Naive thymus-derived CD4-positive, alpha-beta T cell (primary cell): ENCODE measurements at regions not wholly inside any gene's neighbourhood (a gene's known extent, or its start where the extent isn't known, plus 50 kb on each side); places are given as distances from the start of the nearest gene placed in this dataset.

Experiments used
- ATAC-seq: fragments of 150-1000 bp; cut with Tn5 transposase; 2 replicates; pipeline ENCODE4 v1.10.0; 2021; ENCODE audit warnings: mild to moderate bottlenecking, moderate library complexity
- CTCF ChIA-PET: fragments of 350-600 bp; sonication (Branson Sonifier 250); formaldehyde crosslinking; loops from one replicate; lab custom pipeline; 2021; ENCODE audit warnings: antibody characterized with exemption; lab: Charles Lee
- POLR2A ChIA-PET: fragments of 350-600 bp; sonication (Branson Sonifier 250); formaldehyde crosslinking; loops from one replicate; lab custom pipeline; 2021; ENCODE audit warnings: antibody characterized with exemption, inconsistent platforms; lab: Charles Lee
- DNase-seq, 9 donors: peaks; one replicate each; pipeline versions ENCODE4 v3.0.0 to v3.0.0-alpha.2; 2020 to 2022; ENCODE audit warnings: mixed read lengths in 1 of 9
- H3K27ac ChIP-seq: one replicate; pipeline ENCODE4 v1.7.0; 2013; ENCODE audit warnings: mild to moderate bottlenecking, low read depth, low read length, moderate library complexity
- H3K27me3 ChIP-seq, 2 donors: one replicate each; pipeline ENCODE4 v1.7.0; 2013; ENCODE audit warnings: low read length in 2 of 2, mild to moderate bottlenecking in 2 of 2, moderate library complexity in 2 of 2; ENCODE audit not compliant: control insufficient read depth in 2 of 2, insufficient read depth in 2 of 2
- H3K36me3 ChIP-seq, 3 experiments: 1 replicate in 2 of 3; 2 replicates in 1 of 3; pipeline ENCODE4 v1.7.0; 2013; ENCODE audit warnings: low read length in 3 of 3, mild to moderate bottlenecking in 3 of 3, moderate library complexity in 1 of 3; ENCODE audit not compliant: insufficient read depth in 3 of 3, control insufficient read depth in 2 of 3
- H3K4me1 ChIP-seq, 2 donors: one replicate each; pipeline ENCODE4 v1.7.0; 2013; ENCODE audit warnings: low read length in 2 of 2, mild to moderate bottlenecking in 2 of 2, moderate library complexity in 1 of 2; ENCODE audit not compliant: control insufficient read depth in 2 of 2, insufficient read depth in 2 of 2
- H3K4me3 ChIP-seq: 2 replicates; pipeline ENCODE4 v1.7.0; 2013; ENCODE audit warnings: mild to moderate bottlenecking, low read length
- H3K9me3 ChIP-seq, 3 experiments: 1 replicate in 2 of 3; 2 replicates in 1 of 3; pipeline ENCODE4 v1.7.0; 2013; ENCODE audit warnings: low read length in 3 of 3; ENCODE audit not compliant: control insufficient read depth in 2 of 3
- H3K27ac Mint-ChIP-seq, 9 donors: one replicate each; pipeline ENCODE4 v1.8.0; 2020 to 2022; ENCODE audit warnings: mixed read lengths in 9 of 9, mild to moderate bottlenecking in 8 of 9, moderate library complexity in 5 of 9, inconsistent platforms in 2 of 9
- H3K27me3 Mint-ChIP-seq, 5 donors: one replicate each; pipeline ENCODE4 v1.8.0; 2021 to 2022; ENCODE audit warnings: mixed read lengths in 5 of 5, mild to moderate bottlenecking in 1 of 5
- H3K36me3 Mint-ChIP-seq, 5 donors: one replicate each; pipeline ENCODE4 v1.8.0; 2020 to 2022; ENCODE audit warnings: mixed read lengths in 5 of 5, mild to moderate bottlenecking in 3 of 5, inconsistent platforms in 1 of 5
- H3K4me1 Mint-ChIP-seq, 7 donors: one replicate each; pipeline ENCODE4 v1.8.0; 2020 to 2022; ENCODE audit warnings: mixed read lengths in 7 of 7, mild to moderate bottlenecking in 3 of 7, inconsistent platforms in 1 of 7
- H3K4me3 Mint-ChIP-seq, 10 donors: one replicate each; pipeline ENCODE4 v1.8.0; 2020 to 2022; ENCODE audit warnings: mild to moderate bottlenecking in 10 of 10, mixed read lengths in 10 of 10, moderate library complexity in 6 of 10, inconsistent platforms in 2 of 10
- H3K9me3 Mint-ChIP-seq, 11 donors: one replicate each; pipeline ENCODE4 v1.8.0; 2020 to 2022; ENCODE audit warnings: mixed read lengths in 11 of 11, mild to moderate bottlenecking in 4 of 11, inconsistent platforms in 1 of 11, moderate library complexity in 1 of 11
- intact Hi-C, 2 donors: fragments of 100-400 bp; cut with micrococcal nuclease; formaldehyde crosslinking; loops; one replicate each; pipeline ENCODE4 v1.15.1; 2023

GRCh38 chrX:129145385-129145784 lies 377.9 kb downstream of the SMARCA1 start:
- Histone ChIP-seq H3K9me3 (no peaks in the 10 kb centered on the region), H3K27ac (no peak overlapping the region), H3K36me3 (no peaks in the 10 kb centered on the region), H3K4me1 (no peaks in the 10 kb centered on the region), H3K4me3 (no peak overlapping the region), H3K27me3 (no peaks in the 10 kb centered on the region)
- peaks cover 0 to 2% (median 0%) of the 10 kb centered on the region in 11 donors for H3K9me3 Mint-ChIP-seq
- CTCF ChIA-PET: interaction anchor here (0.6 kb wide), 1 partner anchor 36 kb away, joined by 3 read pairs; no protein-coding TSS in a partner anchor
- DNase-seq (no peak), ATAC-seq (no peak)
- H3K4me1 Mint-ChIP-seq: no peaks in the 10 kb centered on the region
- POLR2A ChIA-PET: no interaction called here
- H3K4me3 Mint-ChIP-seq: no peak overlapping the region
- no peak overlapping the region for H3K27ac Mint-ChIP-seq
- intact Hi-C loops: no loop called here
- H3K36me3 Mint-ChIP-seq: no peaks in the 10 kb centered on the region
- no peaks in the 10 kb centered on the region for H3K27me3 Mint-ChIP-seq

GRCh38 chrX:129144172-129145038 lies 378.9 kb downstream of the SMARCA1 start:
- H3K4me3 ChIP-seq: no peak overlapping the region
- no peaks in the 10 kb centered on the region for H3K9me3 ChIP-seq
- no peaks in the 10 kb centered on the region for H3K4me1 Mint-ChIP-seq
- CTCF ChIA-PET: interaction anchor here (0.6 to 0.8 kb wide), 2 partner anchors 8 to 37 kb away, joined by 3 read pairs; no protein-coding TSS in a partner anchor
- no peak for DNase-seq
- no peak for ATAC-seq
- peaks cover 0 to 2% (median 0%) of the 10 kb centered on the region in 11 donors for H3K9me3 Mint-ChIP-seq
- H3K27ac ChIP-seq: no peak overlapping the region
- intact Hi-C loops: no loop called here
- H3K27me3 ChIP-seq: no peaks in the 10 kb centered on the region
- H3K4me3 Mint-ChIP-seq: no peak overlapping the region
- POLR2A ChIA-PET: no interaction called here
- H3K36me3 Mint-ChIP-seq: no peaks in the 10 kb centered on the region
- no peak overlapping the region for H3K27ac Mint-ChIP-seq
- no peaks in the 10 kb centered on the region for H3K27me3 Mint-ChIP-seq
- H3K4me1 ChIP-seq: no peaks in the 10 kb centered on the region
- no peaks in the 10 kb centered on the region for H3K36me3 ChIP-seq

- DNase-seq (no peak), ATAC-seq (no peak)
- Mint-ChIP-seq H3K4me1 (no peaks in the 10 kb centered on the region), H3K9me3 (no peaks in the 10 kb centered on the region), H3K36me3 (no peaks in the 10 kb centered on the region), H3K27ac (no peak overlapping the region), H3K27me3 (peaks cover 0 to 3% (median 0%) of the 10 kb centered on the region in 5 donors), H3K4me3 (no peak overlapping the region)
- POLR2A ChIA-PET: no interaction called here
- no peak overlapping the region for H3K27ac ChIP-seq
- CTCF ChIA-PET: no interaction called here
- intact Hi-C loops: no loop called here
- H3K4me1 ChIP-seq: no peaks in the 10 kb centered on the region
- no peak overlapping the region for H3K4me3 ChIP-seq
- H3K27me3 ChIP-seq: no peaks in the 10 kb centered on the region
- no peaks in the 10 kb centered on the region for H3K9me3 ChIP-seq
- no peaks in the 10 kb centered on the region for H3K36me3 ChIP-seq
Observed at GRCh38 chrX:129139837-129140598, 383.3 kb downstream of the SMARCA1 start.

GRCh38 chrX:129125122-129125914 lies 398.0 kb downstream of the SMARCA1 start:
- no peak for ATAC-seq
- Mint-ChIP-seq H3K4me1 (no peaks in the 10 kb centered on the region), H3K27ac (no peak overlapping the region), H3K4me3 (no peak overlapping the region), H3K36me3 (no peaks in the 10 kb centered on the region), H3K27me3 (peaks cover 0 to 5% (median 4%) of the 10 kb centered on the region in 5 donors), H3K9me3 (no peaks in the 10 kb centered on the region)
- no peaks in the 10 kb centered on the region for H3K4me1 ChIP-seq
- no peak for DNase-seq
- no peaks in the 10 kb centered on the region for H3K9me3 ChIP-seq
- no peak overlapping the region for H3K4me3 ChIP-seq
- H3K27ac ChIP-seq: no peak overlapping the region
- intact Hi-C loops: no loop called here
- CTCF ChIA-PET: no interaction called here
- H3K27me3 ChIP-seq: no peaks in the 10 kb centered on the region
- POLR2A ChIA-PET: no interaction called here
- no peaks in the 10 kb centered on the region for H3K36me3 ChIP-seq

- Mint-ChIP-seq H3K27ac (no peak overlapping the region), H3K36me3 (no peaks in the 10 kb centered on the region), H3K27me3 (peaks cover 0 to 5% (median 0%) of the 10 kb centered on the region in 5 donors), H3K4me1 (no peaks in the 10 kb centered on the region), H3K4me3 (no peak overlapping the region), H3K9me3 (no peaks in the 10 kb centered on the region)
- no peak for DNase-seq
- Histone ChIP-seq H3K9me3 (no peaks in the 10 kb centered on the region), H3K27me3 (no peaks in the 10 kb centered on the region), H3K36me3 (no peaks in the 10 kb centered on the region), H3K4me3 (no peak overlapping the region), H3K27ac (no peak overlapping the region), H3K4me1 (no peaks in the 10 kb centered on the region)
- no peak for ATAC-seq
- POLR2A ChIA-PET: no interaction called here
- CTCF ChIA-PET: no interaction called here
- intact Hi-C loops: no loop called here
Observed at GRCh38 chrX:129123795-129124194, 399.5 kb downstream of the SMARCA1 start.

GRCh38 chrX:129116676-129117470 lies 406.4 kb downstream of the SMARCA1 start:
- Histone ChIP-seq H3K4me1 (no peaks in the 10 kb centered on the region), H3K27ac (no peak overlapping the region), H3K27me3 (no peaks in the 10 kb centered on the region), H3K36me3 (no peaks in the 10 kb centered on the region), H3K4me3 (no peak overlapping the region), H3K9me3 (no peaks in the 10 kb centered on the region)
- intact Hi-C loops: no loop called here
- Mint-ChIP-seq H3K27me3 (no peaks in the 10 kb centered on the region), H3K9me3 (no peaks in the 10 kb centered on the region), H3K36me3 (no peaks in the 10 kb centered on the region), H3K4me3 (no peak overlapping the region), H3K27ac (no peak overlapping the region), H3K4me1 (no peaks in the 10 kb centered on the region)
- ChIA-PET POLR2A (no interaction called here), CTCF (no interaction called here)
- DNase-seq (no peak), ATAC-seq (no peak)
